H4 (cell line): ENCODE measurements at regions not wholly inside any gene's neighbourhood (a gene's known extent, or its start where the extent isn't known, plus 50 kb on each side); places are given as distances from the start of the nearest gene placed in this dataset.
"Not testable (repeated sequence)": the region's sequence is repeated elsewhere in the genome, so short reads cannot be mapped to it uniquely, and the experiment has no call there.

ENCODE experiments used
- DNase-seq: peaks from one replicate; pipeline ENCODE4 v3.0.0-alpha.2; 2015; ENCODE audit warnings: low spot score

DNA sequence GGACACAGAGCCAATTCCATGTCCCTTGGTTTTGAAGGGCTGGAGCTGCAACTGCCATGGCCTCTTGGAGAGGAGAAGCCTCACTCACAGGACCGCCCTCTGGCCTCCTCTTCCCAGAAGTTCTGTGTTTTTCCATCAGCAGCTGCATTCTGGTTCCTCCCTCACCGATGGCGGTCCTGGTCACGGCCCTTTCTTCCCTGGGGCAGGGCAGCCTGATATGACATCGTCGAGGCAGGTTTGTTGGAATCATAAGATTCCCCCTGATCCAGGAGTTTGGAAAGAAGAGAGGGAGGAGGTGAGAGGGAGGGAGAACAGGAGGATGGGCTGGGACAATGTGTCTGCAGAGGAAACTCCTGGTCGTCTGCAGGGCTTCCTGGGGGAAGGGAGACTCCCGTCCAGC is 82.7 kb upstream of the PDZD8 start:
- no peak for DNase-seq

DNA sequence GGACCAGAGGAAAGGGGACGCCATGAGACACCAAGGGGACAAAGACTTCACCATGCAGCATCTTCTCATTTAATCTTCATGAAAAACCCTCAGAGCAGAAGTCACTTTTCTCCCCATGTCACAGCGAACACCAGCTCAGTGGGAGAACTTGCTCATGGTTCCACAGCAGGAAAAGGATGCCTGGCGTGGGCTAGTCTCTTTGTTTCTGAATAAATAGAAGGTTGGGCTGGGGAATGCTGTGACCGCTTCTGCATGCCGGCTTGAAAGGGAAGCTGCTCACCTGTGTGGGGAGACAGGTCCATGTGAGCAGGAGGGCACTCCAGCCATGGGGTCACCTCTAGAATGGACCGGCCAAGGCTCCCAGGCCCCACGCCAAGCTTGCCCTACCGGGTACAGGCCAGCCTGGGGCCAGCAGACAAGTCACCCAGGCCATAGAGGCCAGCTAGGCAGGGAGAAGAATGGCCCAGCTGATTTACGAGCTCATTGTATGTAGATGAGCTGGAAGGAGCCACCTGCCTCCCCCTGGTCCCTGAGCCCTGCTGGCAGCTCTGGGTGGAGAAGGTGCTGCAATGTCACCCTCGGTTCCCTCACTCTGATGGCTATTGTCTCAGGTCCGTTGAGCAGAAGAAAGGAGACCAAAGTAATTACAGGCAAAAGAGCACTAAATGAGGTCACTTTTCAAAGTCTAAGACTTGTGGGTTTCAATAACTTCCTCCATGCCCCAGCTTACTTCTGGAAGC is 82.0 kb upstream of the PDZD8 start:
- DNase-seq: no peak

DNA sequence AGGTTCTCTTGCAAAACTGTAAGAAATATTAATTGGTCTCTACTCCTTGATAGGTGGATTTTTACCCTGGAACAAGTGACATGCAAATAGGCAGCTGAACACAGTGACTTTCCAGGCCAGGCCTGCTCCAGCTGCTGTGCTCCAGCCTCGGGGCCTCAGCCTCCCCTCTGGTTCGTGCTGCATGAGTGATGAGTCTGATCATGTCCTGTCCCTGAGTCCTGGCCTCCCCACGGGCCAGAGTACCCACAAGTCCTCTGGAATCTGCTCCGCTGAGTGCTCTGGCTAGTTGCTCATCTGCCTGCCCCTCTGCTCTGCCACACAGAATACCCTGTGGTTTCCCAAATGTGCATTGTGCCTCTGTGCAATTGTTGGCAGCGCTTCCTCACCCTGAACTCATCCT is 80.1 kb upstream of the PDZD8 start:
- DNase-seq: no peak

DNA sequence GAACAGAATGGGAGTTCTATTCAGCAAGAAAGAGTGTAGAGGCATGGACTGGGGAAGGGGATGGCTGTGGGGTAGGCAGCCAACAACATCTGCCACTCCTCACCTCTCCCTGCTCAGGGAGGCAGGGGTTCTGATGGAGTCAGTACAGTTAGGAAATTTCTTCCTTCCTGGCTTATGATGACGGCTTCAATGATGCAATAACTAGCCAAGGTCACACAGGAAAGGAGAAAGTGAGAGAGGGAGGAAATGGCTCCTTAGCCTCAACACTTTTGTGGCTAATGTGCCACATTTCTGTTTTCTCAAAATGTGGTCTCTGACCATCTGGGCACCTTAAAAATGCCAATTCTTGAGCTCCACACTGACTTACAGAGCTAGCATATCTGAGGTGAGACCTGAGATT is 79.3 kb upstream of the PDZD8 start:
- DNase-seq: no peak

DNA sequence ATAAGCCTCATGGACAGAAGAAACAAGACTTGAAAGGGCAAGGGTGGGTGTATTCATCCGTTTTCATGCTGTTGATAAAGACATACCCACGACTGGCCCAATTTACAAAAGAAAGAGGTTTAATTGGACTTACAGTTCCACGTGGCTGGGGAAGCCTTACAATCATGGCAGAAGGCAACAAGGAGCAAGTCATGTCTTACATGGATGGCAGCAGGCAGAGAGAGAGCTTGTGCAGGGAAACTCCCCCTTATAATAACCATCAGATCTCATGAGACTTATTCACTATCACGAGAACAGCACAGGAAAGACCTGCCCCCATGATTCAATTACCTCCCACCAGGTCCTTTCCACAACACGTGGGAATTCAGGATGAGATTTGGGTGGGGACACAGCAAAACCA is 78.2 kb upstream of the PDZD8 start:
- not testable (repeated sequence) for DNase-seq

DNA sequence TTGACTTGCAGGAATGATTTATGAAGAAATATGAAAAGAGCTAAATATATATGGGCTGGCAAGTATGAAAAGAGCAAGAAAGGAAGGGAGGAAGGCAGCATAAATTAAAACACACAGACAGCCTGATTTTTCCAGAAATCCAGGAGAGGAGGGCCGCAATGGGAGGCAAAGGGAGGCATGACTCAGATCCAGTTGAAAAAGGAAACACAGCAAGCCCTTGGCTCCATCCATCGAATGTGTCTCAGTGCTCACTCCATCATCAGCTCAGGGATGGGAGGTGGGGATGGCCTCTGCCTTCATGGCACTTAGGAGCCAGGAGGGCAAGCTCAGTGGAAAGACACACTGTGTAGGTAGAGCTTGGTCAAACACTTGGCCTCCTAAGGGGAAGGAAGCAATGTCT is 75.7 kb upstream of the PDZD8 start:
- no peak for DNase-seq

DNA sequence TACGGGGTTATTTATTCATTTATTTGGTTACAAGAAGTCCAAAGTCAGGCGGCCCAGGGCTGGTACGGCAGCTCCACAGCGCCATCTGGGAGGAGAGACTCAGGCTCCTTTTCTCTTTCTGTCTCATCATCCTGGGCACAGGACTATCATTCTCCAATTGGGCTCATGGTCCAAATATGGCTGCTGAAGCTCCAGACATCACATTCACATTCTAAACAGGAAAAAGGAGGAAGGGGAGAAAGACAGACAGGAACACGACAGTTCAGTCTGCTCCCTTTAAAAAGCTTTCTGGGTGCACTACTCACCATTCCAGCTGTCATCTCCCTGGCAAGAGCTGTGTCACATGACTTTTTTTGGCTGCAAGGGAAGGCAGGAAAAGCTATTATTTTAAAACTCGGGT is 74.4 kb upstream of the PDZD8 start:
- peak; percentile 20 for DNase-seq

DNA sequence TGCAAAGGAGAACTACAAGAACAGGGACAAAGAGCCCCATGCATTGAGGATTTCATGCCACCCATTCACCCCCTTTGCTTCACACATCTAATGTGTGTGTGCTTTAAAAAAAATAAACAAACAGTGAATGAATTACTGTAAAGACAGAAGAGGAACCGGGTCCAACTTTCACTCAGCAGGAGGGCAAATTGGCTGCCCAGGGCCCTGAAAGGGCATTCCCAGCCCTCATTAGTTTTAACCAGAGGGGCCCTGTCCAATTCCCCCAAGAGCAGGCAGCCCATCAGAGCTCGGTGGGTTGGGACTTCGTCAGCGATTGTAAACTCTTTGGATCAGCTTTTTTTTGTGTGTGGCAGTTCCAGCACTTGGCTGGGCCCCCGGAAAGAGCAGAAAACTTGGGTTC is 73.6 kb upstream of the PDZD8 start:
- no peak for DNase-seq

DNA sequence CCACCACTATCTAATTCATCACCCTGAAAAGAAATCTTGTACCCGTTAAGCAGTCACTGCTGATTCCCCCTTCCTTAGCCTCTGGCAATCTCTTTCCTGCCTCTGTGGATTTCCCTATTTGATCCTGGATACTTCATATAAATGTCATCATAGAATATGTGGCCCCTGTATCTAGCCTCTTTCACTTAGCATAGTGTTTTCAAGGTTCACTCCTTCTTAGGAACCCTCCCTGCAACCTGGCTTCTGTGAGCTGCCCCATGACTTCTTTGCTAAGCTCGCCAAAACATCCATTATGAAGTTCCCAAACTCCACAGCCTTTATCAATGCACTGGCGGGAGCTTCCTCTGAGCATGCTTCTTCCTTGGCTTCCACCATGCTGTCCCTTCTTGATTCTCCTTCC is 70.8 kb upstream of the PDZD8 start:
- no peak for DNase-seq

DNA sequence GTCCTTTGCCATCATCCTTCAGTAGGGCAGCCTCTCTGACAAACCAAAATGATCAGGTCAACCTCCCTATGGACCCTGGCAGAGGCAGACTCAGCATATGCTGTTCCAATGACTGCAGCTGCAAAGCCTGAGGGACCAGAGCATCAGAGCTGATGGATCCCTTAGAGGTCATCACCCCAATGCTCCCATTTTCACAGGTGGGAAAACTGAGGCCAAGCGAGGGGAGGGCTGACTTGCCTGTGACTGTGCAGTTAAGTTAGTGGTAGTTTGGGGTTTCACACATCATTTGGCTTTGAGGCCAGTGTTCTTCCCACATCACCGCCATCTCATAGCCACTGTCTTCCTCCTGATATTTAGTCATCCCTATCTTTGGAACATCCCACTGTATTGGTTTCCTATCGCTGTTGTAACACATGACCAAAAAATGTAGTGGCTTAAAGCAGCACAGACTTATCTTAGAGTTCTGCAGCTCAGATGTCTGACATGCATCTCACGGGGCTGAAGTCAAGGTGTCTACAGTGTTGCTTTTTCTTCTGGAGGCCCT is 69.3 kb upstream of the PDZD8 start:
- no peak for DNase-seq

DNA sequence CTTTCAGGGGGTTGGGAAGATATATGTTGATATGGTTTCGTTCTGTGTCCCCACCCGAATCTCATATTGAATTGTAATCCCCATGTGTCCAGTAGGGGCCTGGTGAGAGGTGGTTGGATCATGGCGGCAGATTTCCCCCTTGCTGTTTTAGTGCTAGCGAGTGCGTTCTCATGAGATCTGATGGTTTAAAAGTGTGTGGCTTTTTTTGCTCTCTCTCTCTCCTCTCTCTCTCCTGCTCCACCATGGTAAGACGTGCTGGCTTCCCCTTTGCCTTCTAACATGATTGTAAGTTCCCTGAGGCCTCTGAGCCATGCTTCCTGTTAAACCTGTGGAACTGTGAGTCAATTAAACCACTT is 68.4 kb upstream of the PDZD8 start:
- DNase-seq: no peak

DNA sequence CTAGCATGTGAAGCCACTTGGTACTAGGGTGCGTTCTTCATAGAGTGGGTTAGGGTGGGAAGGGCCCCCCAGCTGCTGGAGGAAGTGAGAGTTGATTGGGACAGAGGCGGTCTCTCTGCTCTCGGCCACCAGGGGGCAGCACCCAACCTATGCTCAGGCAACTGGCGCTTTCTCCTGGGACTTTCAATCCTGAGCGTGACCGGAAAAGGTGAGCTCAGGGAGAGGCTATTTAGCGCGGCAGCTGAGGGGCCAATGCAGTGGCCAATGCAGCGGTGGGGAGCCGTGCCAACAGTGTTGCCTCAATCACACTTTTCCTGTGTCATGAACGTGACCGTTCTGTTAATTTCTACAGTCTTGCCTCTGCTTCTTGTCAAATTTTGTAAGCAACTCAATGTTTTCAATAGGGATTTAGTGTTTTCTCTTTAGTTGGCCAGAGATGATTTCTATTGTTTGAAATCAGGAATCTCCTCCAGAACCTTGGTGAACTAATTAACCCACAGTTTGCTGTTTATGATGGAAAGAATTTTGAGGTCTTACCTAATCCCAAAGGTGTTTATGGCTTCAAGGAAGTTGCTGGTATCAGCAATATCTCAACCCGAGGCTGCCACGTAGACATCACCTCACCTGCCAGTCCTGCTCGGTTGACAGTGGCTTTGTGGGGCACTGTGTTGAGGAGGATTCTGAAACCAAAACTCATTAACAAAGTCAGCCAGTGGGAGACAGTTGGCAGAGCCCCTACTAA is 67.9 kb upstream of the PDZD8 start:
- DNase-seq: peak; percentile 93

DNA sequence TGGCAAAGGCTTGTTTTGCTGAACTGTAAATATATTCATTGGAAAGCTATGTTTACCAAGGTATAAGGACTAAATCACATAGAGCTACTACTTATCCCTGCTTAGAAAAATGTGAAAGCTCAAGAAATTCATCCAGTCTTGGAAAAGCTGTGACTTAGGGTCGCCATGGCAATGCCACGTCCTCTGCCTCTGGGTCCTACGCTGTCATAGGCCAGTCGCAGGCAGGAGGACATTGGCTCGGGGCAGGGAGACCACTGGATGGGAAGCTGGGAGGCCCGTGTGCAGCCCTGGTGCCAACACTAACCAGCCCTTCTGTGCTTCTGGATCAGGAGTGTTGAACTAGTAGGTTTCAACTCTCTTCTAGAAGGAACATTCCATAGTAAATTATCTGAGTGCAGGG is 67.3 kb upstream of the PDZD8 start:
- peak; percentile 59 for DNase-seq

DNA sequence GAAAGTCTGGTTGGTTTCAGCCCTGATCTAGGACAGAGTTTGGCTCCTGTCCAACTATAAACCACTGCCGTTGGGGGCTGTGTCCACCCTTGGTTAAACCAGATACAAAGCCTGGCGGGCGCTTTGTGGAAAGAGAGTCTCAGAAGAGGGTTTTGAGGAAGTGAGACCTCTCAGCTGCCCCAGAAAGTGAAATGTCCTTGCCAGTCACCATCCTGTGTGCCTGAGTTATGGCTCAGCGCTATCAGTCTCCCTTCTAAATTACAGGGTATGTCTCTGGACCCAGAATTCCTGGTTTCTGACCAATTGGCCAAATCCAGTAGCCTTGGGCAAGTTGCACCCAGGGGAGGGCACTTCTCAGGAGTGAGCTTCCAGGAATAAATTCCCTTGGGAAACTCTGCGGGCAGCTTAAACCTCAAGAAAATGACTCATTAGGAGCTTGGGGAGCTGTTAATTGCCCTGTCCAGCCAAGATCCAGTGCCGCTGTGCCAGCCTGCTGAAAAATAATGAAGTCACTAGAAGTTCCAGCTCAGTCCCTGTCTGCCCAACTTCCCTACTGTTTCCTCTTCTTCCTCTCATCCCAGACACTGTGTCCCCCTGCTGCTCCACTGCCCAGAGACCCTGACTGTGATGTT is 66.7 kb upstream of the PDZD8 start:
- DNase-seq: peak; percentile 95

DNA sequence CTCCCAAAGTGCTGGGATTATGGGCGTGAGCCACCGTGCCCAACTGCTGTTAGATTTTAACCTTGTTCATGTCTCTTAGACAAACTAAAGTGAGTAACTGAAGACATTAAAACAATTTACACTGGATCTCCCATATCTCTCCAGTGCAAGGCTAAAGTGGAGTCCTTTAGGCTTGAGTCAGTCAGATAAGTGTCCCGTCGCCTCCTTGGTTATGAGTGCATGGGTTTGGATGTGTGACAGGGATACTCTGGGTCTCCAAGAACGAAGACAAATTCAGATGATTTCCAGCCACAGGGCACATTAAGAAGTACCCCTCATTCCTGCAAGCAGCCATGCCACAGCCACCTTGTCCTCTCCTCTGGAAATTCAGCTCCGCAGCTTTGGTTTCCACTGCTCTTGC is 66.1 kb upstream of the PDZD8 start:
- no peak for DNase-seq

DNA sequence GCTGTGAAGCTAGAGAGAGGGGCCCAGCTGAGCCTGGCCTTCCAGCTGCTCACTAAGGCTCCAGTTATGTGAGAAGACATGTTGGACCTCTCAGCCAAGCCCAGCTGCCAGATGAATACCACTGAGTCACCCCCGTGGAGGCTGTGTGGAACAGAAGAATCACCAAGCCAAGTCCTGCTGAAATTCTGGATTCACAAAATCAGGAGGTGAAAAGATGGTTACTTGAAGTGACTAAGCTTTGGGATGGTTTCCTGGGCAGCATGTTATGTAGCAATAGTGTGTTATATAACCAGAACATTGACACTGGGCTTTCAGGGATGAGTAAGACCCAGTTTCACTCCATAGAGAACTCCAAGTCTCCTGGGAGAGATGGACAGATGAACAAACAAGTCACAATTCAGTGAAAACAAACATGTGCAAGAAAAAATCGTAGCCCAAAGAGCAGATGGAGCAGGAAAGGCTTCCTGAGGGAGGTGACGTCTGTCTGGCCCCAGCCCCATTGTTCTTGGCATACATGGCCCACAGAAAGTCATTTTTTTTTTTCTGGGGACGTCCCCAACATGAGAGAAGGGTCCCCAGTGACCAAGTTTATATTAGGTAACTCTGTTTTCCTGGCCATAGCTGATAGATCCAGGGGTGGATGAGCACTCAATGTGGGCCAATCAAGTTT is 64.1 kb upstream of the PDZD8 start:
- DNase-seq: no peak

DNA sequence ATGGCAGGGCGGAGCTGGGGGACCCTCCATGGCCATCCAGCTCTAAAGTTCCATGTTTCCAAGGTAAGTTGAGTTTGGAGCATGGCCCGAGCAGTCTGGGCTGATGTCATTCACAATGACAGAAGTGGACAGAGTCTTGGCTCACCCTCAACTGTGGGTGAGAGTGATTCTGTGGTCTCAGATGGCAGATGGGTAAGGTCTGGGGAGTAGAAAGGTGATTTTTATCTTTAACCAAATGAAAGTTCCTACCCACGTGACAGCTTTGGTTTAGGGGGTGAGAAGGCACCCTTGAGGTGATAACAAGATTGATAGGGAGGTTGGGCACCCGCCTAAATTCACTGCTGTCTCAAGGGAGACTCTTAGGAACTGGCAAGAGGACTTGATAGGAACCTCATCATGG is 57.6 kb upstream of the PDZD8 start:
- no peak for DNase-seq

DNA sequence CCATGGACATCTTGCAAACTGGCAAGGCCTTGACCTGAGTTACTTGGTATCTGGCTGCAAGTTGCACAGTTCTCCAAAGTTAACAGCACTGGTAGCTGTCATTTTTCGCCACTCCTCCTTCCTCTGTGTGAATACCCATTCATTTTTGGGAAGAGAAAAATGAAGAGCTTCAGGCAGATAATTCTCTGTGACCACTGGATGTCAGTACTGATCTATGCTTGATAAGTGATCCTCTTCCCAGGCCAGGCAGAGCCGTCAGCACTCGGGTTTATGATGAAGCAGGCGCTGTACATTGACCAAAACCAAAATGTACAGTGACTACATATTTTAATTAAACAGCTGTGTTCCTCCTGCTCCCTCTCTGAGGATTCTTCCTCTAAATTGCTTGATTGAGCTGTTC is 55.9 kb upstream of the PDZD8 start:
- no peak for DNase-seq

DNA sequence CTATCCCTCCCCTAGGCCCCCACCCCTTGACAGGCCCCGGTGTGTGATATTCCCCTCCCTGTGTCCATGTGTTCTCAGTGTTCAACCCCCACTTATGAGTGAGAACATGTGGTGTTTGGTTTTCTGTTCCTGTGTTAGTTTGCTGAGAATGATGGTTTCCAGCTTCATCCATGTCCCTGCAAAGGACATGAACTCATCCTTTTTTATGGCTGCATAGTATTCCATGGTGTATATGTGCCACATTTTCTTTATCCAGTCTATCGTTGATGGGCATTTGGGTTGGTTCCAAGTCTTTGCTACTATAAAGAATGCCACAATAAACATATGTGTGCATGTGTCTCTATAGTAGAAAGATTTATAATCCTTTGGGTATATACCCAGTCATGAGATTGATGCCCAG is 55.3 kb upstream of the PDZD8 start:
- DNase-seq: not testable (repeated sequence)

DNA sequence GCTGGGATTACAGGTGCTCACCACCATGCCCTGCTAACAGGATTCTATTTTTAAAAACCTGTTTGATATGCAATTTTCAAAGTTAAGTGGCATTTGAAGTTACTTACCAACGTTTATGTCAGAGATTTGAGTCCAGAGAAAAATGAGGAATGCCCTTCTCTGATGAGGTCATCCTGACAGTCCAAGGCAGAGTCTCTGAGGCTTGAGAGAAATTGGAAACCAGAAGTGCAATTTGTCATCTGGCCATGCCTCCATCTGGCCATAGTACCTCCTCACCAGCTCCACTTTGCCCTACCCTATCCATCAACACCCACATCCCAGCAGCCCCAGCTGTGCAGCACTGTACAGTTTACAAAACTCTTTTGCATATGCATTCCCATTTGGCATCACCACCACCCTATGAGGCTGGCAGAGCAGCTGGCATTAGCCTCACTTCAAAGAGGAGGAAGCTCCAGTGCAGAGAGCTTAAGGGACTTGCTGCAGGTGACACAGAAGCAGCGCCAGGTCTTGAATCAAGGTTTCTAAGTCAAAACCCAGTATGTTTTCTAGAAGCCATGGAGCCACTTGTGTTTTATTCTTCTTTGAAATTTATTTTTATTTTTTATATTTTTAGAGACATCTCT is 54.5 kb upstream of the PDZD8 start:
- peak; percentile 10 for DNase-seq

DNA sequence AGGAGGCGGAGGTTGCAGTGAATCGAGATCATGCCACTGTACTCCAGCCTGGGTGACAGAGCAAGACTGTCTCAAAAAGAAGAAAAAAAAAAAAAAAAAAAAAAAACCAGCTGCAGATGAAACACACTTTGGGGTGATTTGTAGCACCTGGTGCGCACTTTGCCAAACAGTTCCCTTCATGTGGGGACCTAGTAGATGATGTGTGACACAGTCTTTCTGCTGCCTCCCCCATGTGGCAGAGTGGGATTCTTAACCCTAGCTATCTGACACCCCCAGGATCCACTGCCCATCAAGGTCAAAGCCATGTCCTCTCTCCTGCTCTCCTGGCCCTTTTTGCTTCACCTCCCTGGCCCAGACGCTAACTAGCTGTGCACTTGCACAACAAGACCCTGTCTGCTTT is 52.1 kb upstream of the PDZD8 start:
- no peak for DNase-seq

DNA sequence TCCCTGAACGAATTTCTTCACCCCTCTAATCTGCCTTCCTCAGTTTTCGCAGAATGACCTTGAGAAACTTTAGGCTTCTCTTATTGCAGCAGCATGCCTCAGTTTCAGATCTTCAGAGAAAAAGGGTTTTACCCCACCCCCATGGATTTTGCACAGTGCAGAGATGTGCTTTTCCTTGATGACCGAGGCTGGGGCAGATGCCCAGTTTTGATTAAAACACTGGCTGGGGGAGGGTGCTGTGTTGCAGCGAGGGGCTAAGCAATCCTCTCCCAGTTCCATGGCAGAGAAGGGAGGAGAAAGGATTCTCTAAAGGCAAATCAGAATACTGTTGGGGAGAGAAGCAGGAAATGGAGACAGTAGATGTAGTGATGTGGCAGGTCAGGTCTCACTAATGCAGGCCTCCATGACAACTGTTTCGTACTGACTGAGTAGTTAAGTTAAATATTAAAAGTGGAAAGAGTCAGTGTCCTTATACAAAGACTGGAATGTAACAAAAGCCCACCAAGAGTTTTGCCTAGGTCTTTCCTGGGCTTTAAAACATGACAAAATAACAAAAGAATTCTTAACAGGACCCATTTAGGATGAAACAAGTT is 50.8 kb upstream of the PDZD8 start:
- DNase-seq: no peak
